Bronchial epithelial cell (primary cell): ENCODE measurements at regions not wholly inside any gene's neighbourhood (a gene's known extent, or its start where the extent isn't known, plus 50 kb on each side); places are given as distances from the start of the nearest gene placed in this dataset.

ENCODE experiments used
- DNase-seq: peaks from one replicate; pipeline ENCODE4 v3.0.0-alpha.2; 2010; ENCODE audit warnings: low read depth
- FAIRE-seq: peaks from 2 replicates; lab custom pipeline; 2011; peaks lifted over from hg19 to GRCh38; lab: Jason Lieb, UNC
- H3K27me3 ChIP-seq: 2 replicates; pipeline ENCODE4 v1.5.1; 2011; ENCODE audit warnings: low read length; ENCODE audit not compliant: control insufficient read depth, insufficient read depth
- H3K36me3 ChIP-seq: 2 replicates; pipeline ENCODE4 v1.5.1; 2011; ENCODE audit warnings: low read length; ENCODE audit not compliant: control insufficient read depth, insufficient read depth
- H3K4me3 ChIP-seq: 2 replicates; pipeline ENCODE4 v1.5.1; 2011; ENCODE audit warnings: mild to moderate bottlenecking, low read depth, low read length, control low read depth
- TF ChIP-seq, protein P1 (sequence below): IDR thresholded peaks from 2 replicates; pipeline ENCODE4 v1.5.1; 2011; ENCODE audit warnings: mild to moderate bottlenecking, moderate library complexity, low read length, control low read depth, inconsistent platforms; ENCODE audit not compliant: insufficient read depth, severe bottlenecking

DNA sequence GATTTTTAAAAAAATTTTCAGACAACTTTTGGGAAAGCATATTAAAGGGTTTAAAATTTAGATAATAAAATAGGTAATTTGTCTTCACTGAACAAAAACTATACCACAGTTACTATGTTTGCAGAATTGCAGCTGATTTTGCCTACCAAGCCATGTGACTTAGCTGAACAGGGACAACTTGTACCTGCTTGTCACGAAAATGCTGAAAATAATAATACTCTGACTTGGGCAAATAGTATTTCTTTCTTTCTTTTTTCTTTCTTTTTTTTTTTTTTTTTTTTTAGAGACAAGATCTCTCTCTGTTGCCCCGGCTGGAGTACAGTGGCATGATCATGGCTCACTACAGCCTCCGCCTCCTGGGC is 225.2 kb upstream of the PPP1R2C start:
- H3K36me3 ChIP-seq = no peaks in the 10 kb centered on the region
- DNase-seq (no peak), FAIRE-seq (no peak)
- no peaks in the 10 kb centered on the region for H3K27me3 ChIP-seq
- TF ChIP-seq, protein P1, sequence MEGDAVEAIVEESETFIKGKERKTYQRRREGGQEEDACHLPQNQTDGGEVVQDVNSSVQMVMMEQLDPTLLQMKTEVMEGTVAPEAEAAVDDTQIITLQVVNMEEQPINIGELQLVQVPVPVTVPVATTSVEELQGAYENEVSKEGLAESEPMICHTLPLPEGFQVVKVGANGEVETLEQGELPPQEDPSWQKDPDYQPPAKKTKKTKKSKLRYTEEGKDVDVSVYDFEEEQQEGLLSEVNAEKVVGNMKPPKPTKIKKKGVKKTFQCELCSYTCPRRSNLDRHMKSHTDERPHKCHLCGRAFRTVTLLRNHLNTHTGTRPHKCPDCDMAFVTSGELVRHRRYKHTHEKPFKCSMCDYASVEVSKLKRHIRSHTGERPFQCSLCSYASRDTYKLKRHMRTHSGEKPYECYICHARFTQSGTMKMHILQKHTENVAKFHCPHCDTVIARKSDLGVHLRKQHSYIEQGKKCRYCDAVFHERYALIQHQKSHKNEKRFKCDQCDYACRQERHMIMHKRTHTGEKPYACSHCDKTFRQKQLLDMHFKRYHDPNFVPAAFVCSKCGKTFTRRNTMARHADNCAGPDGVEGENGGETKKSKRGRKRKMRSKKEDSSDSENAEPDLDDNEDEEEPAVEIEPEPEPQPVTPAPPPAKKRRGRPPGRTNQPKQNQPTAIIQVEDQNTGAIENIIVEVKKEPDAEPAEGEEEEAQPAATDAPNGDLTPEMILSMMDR = no peak
- no peak overlapping the region for H3K4me3 ChIP-seq

DNA sequence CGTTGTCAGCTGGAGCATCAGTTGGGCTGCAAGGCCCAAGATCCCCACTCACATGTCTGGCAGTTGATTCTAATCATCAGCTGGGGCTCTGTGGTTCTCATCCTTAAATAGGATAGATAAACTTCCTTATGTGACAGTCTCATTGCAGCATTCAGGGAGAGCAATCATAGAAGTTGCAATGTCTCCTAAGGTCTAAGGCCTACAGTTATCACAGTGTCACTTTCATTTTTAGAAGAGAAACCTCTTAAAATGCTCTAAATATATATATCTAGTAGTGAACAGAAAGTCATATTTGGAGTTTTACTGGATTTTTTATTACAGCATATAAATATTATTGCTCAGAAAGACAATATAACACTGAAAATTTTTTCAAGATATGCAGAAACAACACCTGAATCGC is 226.0 kb upstream of the PPP1R2C start:
- Histone ChIP-seq H3K36me3 (no peaks in the 10 kb centered on the region), H3K27me3 (no peaks in the 10 kb centered on the region), H3K4me3 (no peak overlapping the region)
- no peak for FAIRE-seq
- TF ChIP-seq, protein P1 = no peak
- DNase-seq = no peak

DNA sequence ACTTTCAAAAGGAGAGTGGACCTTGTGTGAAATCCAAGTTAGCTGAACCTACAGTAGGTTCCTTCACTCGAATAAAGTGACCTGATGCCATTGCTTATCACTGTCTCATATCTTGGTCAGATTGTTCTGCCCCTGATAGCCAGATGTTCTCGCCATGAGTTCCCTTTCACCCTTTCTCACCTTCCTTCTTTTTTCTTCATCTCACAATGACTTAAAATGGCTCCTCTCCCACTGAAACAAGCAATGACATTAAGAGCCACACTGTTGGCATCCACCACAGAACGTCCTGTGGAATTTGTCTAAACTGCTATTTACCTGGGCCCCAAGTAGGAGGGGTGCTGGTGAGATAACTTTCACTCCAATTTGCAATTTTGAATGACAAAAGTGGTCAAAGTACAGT is 227.6 kb upstream of the PPP1R2C start:
- TF ChIP-seq, protein P1 = no peak
- Histone ChIP-seq H3K27me3 (no peaks in the 10 kb centered on the region), H3K4me3 (no peak overlapping the region), H3K36me3 (no peaks in the 10 kb centered on the region)
- FAIRE-seq = peak; percentile 86
- no peak for DNase-seq

DNA sequence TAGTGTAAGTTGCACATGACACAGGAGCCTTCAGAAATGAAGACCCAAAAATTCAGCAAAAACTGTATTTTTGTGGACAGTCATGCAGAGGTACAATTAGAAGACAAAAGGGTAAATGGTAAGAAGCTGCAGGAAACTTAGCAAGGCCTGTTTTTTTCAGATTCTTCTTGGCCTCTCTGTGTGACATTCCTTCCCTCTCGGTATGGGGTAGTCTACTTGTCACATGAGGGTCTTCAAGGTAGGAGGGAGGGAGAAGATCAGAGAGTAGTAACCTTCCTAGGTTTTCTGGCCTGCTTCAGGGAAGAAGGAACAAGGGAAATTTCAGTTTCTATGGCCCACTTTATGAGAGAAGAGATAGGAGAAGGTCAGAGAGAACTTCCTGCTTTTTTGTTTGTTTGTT is 230.4 kb upstream of the PPP1R2C start:
- Histone ChIP-seq H3K4me3 (no peak overlapping the region), H3K36me3 (no peaks in the 10 kb centered on the region), H3K27me3 (no peaks in the 10 kb centered on the region)
- TF ChIP-seq, protein P1 = no peak
- DNase-seq = no peak
- FAIRE-seq = no peak

DNA sequence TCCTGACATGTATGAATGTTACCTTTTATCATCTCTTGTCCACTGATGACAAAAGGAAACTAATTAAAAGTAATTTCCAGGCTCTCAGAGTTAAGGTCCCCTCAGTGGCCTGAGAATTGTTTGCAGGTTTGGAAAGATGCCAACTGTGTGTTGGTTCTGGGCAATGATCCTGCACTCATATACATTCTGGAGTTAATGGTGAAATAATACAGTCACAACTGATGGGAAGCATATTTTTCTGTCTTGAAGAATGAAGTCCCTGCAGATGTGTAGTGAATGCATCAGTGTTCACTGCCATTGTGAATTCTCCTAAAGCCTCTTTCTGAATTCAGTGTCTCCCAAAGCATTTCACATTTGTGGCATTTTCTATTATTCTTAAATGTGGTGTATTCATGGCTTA is 238.1 kb upstream of the PPP1R2C start:
- FAIRE-seq (no peak), DNase-seq (no peak)
- Histone ChIP-seq H3K4me3 (no peak overlapping the region), H3K36me3 (no peaks in the 10 kb centered on the region), H3K27me3 (no peaks in the 10 kb centered on the region)
- TF ChIP-seq, protein P1 = no peak

DNA sequence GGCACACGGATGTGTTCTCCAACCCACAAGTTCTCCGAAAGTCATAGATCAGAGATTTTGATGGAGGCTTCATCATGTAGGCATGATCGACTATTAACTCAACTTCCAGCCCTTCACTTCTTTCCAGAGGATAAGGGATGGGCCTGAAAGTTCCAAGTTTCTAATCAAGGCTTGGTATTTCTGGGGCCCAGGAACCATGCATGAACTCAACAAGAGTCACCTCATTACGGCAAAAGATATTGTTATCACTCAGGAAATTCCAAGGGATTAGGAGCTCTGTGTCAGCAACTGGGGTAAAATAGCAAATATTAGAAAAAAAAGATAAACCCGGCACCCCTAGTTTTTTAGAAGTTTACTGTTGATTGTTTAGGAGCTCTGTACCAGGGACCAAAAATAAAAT is 240.1 kb upstream of the PPP1R2C start:
- Histone ChIP-seq H3K36me3 (no peaks in the 10 kb centered on the region), H3K4me3 (no peak overlapping the region), H3K27me3 (no peaks in the 10 kb centered on the region)
- FAIRE-seq = no peak
- no peak for DNase-seq
- TF ChIP-seq, protein P1 = no peak
